ENCODE measurements at regions not wholly inside any gene's neighbourhood (a gene's known extent, or its start where the extent isn't known, plus 50 kb on each side); places are given as distances from the start of the nearest gene placed in this dataset.

GRCh38 chr13:50700664-50701305, 142.7 kb downstream of the DLEU7 start:
- TF ChIP-seq POLR2A (IDR thresholded peaks at IDR 0.05) (no peak), CTCF (IDR thresholded peaks at IDR 0.05) (no peak)

All from prostate gland (tissue), 2 donors.